SH-SY5Y (cell line): ENCODE measurements at regions not wholly inside any gene's neighbourhood (a gene's known extent, or its start where the extent isn't known, plus 50 kb on each side); places are given as distances from the start of the nearest gene placed in this dataset.

Experiments
- GATA2 ChIP-seq: IDR thresholded peaks from 2 replicates; pipeline ENCODE4 v1.6.1; 2011; ENCODE audit warnings: mild to moderate bottlenecking, low read depth, low read length
- GATA3 ChIP-seq: IDR thresholded peaks from 2 replicates; pipeline ENCODE4 v1.6.1; 2011; ENCODE audit warnings: low read depth, mild to moderate bottlenecking, low read length, moderate library complexity

DNA sequence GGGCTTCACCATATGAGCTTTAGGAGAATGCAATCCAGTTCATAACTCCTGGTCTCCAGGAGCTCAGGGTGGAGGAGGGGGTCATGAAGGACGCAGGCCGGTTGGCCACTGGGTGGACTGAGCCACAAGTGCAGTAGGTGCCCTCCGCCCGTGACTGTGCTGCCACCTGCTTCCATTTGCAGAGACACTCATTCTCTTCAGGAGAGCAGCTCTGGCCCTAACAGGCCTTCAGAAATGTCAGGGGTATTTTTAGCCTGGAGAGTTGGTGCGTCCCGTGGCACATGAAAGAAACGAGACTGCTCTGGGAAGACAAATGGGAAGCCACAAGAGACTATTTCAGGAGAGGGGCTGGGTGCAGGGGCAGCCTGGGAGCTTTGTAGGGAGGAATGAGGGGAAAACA, 74.6 kb upstream of the MYL2 start:
- no peak for TF ChIP-seq GATA2
- no peak for TF ChIP-seq GATA3
